ENCODE measurements at regions not wholly inside any gene's neighbourhood (a gene's known extent, or its start where the extent isn't known, plus 50 kb on each side); places are given as distances from the start of the nearest gene placed in this dataset.

DNA sequence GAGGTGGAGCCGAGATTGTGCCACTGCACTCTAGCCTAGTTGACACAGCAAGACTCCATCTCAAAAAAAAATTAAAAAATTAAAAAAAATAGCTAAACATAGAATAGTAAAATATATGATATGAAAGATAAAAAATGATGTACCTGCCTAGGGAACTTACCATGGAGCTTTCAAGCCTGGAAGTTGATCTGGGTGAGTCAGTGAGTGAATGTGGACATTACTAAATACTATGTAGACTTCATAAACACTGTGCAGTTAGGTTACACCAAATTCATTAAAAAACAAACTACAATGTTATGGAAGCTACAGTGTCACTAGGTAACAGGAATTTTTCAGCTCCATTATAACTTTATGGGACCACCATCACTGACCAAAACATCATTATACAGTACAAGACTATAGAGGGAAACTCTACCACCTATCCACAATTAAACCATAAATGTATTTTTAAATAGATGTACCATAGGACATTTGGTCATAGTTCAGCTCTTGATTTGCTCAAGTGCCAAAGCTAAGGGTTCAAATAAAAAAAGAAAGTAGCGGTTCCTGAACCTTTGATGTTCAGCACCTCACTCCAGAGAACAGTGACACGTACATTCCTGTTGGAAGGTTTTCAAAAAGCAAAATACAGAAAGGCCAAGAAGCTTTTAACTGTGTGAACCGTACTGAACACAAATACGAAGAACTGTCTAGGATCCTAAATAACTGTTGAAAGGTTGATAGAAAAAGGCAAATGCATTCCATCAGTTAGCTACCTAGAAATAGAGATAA lies 52.4 kb upstream of the SPDEF start:
- Histone ChIP-seq H3K36me3 (peaks cover 0 to 33% of the 10 kb centered on the region in 2 donors), H3K27ac (peak overlapping the region in 2 of 4 donors; percentile 25 to 69), H3K4me3 (no peak overlapping the region), H3K27me3 (no peaks in the 10 kb centered on the region), H3K4me1 (peaks cover 0 to 30% (median 7%) of the 10 kb centered on the region in 3 donors), H3K9me3 (no peaks in the 10 kb centered on the region)
- 61 to 63% methylated on average over 4 to 5 of the region's 5 CpGs for WGBS, 2 donors (ENCODE audit: low coverage in 1 of 2)
- TF ChIP-seq POLR2A (IDR thresholded peaks at IDR 0.05) (no peak), EP300 (IDR thresholded peaks at IDR 0.05) (no peak), POLR2AphosphoS5 (IDR thresholded peaks at IDR 0.05) (no peak)
- TF ChIP-seq, protein P1, sequence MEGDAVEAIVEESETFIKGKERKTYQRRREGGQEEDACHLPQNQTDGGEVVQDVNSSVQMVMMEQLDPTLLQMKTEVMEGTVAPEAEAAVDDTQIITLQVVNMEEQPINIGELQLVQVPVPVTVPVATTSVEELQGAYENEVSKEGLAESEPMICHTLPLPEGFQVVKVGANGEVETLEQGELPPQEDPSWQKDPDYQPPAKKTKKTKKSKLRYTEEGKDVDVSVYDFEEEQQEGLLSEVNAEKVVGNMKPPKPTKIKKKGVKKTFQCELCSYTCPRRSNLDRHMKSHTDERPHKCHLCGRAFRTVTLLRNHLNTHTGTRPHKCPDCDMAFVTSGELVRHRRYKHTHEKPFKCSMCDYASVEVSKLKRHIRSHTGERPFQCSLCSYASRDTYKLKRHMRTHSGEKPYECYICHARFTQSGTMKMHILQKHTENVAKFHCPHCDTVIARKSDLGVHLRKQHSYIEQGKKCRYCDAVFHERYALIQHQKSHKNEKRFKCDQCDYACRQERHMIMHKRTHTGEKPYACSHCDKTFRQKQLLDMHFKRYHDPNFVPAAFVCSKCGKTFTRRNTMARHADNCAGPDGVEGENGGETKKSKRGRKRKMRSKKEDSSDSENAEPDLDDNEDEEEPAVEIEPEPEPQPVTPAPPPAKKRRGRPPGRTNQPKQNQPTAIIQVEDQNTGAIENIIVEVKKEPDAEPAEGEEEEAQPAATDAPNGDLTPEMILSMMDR (IDR thresholded peaks at IDR 0.05): no peak
- ATAC-seq: no peak

DNA sequence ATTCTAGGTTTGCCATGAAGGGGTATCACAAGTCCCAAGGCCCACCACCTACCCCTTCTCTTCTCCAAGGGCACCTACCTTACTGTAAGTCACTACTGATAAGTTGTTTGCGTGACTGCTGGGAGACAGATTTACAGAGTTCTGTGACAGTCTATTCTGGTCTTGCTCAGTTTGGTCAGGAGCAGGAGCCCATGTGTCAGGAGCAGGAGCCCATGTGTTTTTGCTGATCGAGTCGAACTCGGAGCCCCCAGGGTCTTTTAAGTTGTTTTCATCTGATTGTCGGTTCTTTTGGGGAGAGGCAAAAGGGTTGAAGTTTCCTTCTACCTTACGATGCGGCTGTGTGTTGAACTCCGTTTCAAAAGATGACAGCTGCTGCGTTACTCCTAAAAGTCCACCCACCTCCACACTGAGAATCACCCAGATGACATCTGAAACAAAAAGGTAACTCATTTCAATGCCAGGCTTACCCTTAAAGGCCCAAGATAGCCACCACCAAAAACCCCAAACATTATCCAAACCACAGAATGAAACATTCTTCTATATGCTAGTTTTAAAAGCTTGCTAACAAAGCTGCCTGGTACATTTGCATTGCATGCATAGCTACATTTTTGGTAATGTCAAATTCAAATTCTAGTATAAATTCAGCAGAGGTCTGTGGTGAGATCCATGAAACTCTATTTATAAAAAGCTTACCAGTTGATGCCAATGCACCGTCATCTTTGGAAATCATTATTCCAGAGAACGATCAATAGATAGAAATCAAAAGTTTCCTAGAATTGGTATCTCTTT lies 50.5 kb upstream of the SPDEF start:
- Histone ChIP-seq H3K4me1 (peaks cover 0 to 44% (median 7%) of the 10 kb centered on the region in 3 donors), H3K36me3 (peaks cover 0 to 37% of the 10 kb centered on the region in 2 donors), H3K4me3 (no peak overlapping the region), H3K27ac (no peak overlapping the region), H3K27me3 (no peaks in the 10 kb centered on the region), H3K9me3 (no peaks in the 10 kb centered on the region)
- 86 to 93% methylated on average over 7 to 11 of the region's 11 CpGs for WGBS, 2 donors (ENCODE audit: low coverage in 1 of 2)
- ATAC-seq: no peak
- TF ChIP-seq, protein P1 (IDR thresholded peaks at IDR 0.05): no peak
- TF ChIP-seq POLR2AphosphoS5 (IDR thresholded peaks at IDR 0.05) (no peak), EP300 (IDR thresholded peaks at IDR 0.05) (no peak), POLR2A (IDR thresholded peaks at IDR 0.05) (no peak)

All from gastroesophageal sphincter (tissue), 4 donors.